ENCODE measurements at regions not wholly inside any gene's neighbourhood (a gene's known extent, or its start where the extent isn't known, plus 50 kb on each side); places are given as distances from the start of the nearest gene placed in this dataset.

DNA sequence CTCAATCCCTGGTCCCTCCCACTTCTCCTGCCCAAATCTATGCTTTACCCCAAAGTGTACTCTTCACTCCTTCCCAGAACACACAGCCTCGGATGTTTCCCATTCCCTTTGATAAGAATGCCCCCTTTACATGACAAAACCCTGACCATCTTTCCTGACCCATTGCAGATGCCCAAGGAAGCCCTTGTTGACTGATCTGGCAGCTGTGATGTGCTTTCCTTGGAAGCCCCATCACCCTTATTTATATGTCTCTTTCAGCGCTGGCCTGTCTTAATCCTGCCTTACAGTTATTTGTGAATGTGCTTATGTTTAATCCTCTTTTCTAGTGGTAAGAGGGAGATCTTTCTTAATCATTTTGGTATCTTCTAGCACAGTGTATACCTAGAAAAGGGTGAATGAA lies 523.1 kb downstream of the CD83 start:
- TF ChIP-seq, protein P1, sequence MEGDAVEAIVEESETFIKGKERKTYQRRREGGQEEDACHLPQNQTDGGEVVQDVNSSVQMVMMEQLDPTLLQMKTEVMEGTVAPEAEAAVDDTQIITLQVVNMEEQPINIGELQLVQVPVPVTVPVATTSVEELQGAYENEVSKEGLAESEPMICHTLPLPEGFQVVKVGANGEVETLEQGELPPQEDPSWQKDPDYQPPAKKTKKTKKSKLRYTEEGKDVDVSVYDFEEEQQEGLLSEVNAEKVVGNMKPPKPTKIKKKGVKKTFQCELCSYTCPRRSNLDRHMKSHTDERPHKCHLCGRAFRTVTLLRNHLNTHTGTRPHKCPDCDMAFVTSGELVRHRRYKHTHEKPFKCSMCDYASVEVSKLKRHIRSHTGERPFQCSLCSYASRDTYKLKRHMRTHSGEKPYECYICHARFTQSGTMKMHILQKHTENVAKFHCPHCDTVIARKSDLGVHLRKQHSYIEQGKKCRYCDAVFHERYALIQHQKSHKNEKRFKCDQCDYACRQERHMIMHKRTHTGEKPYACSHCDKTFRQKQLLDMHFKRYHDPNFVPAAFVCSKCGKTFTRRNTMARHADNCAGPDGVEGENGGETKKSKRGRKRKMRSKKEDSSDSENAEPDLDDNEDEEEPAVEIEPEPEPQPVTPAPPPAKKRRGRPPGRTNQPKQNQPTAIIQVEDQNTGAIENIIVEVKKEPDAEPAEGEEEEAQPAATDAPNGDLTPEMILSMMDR (IDR thresholded peaks at IDR 0.05): no peak

DNA sequence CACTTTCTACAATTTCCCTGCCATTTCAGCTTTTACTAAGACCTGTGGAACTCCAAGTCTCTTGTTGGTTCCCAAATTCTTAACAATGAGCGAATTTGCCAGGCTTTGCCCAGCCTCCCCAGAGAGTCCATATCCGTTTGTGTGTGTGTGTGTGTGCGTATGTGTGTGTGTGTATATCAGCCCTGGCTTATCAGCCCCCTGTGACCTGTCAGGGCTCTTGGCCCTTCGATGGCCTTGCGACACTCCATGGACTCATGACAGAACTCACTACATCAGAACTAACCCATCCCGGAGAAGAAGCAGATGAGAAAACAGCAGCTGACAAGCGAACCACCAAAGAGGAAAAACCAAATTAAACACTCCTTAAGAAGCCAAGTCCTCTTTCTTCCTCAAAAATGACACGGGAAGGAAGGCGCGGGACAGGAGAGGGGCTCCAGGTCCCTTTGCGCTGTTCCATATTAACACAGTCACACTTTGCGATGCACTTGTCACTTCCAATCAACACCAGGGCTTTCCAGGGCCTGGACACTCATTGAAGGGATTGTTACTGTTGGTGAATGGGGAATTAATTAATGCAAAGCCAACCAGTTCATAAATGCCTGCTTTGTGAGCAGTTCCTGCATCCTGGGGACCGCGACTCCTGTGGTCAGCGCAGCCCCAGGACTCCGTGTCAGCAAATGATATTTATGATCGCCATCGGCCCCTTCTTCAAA lies 524.0 kb downstream of the CD83 start:
- TF ChIP-seq, protein P1 (IDR thresholded peaks at IDR 0.05): no peak

DNA sequence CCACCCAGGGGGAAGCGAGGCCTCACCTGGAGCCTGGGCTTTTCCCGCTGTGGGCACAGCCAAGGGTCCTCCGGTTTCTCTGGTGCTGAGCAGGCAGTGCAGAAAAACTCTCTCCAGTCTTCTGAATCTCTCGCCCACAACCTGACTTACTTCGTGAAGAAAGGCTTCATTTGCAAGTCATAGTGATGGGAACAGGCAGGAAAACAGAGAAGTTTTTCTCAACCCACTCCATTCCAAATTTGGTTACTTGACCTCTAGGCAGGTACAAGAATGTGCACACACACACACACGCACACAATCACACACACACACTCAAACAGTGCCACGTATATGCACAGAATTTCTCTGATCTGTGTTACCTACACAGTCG lies 524.5 kb downstream of the CD83 start:
- TF ChIP-seq, protein P1 (IDR thresholded peaks at IDR 0.05): no peak

DNA sequence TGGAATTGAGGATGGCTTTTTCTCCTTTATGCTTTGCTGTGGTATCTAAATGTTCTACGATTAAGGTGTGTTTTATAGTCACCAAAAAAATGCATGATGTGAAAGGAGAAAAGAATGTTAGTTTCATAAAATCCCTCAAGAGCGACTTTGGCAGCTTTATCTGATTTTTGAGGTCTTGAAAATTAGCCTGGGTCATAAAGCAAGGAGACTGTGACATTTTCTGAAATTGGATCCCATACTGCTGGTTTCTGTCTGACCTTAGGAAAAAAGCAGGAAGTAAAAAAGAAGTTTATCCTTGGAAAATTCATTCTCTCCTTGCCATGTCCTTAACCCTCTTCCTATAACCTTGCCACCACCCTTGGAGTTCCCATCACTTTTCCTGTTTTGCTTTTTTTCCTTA lies 525.3 kb downstream of the CD83 start:
- TF ChIP-seq, protein P1 (IDR thresholded peaks at IDR 0.05): no peak

DNA sequence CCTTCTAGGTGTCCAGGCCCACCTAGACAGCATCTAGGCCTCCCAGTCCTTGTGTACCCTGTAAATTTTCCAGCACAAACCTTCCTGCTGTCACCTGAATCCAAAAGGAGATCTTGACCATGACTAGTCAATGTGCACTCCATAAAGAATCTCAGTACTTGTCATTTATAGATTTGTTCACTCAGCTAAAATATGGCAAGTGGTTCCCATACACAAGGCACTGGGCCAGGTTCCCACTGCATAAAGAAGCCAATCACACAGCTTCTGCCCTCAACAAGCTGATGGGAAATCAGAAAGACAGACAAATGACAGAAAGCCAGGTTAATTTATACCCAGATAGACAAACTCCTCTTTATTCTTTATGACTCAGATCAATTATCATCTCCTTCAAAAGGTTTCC lies 526.8 kb downstream of the CD83 start:
- TF ChIP-seq, protein P1 (IDR thresholded peaks at IDR 0.05): no peak

DNA sequence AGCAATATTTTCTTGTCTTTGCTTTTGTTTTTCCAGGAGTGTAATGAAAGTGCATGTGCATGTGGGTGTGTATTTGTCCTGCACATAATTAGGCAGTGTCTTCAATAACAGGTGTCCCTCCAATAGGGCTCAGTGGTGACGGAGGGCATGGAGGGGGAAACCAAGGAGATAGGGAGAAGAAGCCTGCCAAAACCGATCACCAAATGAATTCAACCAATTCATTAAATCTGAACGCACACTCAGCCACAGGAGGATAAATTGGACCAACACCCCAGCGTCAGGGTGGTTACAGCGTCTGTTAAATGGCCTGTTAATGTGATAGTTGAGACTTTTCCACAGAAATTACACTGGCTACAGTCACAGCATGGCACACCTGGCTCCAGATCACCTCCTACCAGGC lies 527.6 kb downstream of the CD83 start:
- TF ChIP-seq, protein P1 (IDR thresholded peaks at IDR 0.05): no peak

DNA sequence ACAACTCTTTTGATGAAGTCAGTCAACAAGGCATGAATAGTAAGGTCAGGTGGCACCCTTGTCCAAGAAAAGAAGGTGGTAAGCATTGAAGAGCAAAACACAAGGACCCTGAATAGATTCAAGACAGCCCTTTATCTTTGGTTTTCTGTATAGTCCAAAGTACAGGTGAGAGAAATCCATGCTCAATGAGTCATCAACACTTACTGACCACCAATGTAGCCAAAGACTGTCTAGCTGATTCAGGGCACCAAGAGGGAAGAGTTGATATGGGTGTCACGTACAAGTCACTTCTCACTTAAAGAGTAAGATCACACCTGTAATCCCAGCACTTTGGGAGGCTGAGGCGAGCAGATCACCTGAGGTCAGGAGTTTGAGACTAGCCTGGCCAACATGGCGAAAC lies 528.3 kb downstream of the CD83 start:
- TF ChIP-seq, protein P1 (IDR thresholded peaks at IDR 0.05): no peak

DNA sequence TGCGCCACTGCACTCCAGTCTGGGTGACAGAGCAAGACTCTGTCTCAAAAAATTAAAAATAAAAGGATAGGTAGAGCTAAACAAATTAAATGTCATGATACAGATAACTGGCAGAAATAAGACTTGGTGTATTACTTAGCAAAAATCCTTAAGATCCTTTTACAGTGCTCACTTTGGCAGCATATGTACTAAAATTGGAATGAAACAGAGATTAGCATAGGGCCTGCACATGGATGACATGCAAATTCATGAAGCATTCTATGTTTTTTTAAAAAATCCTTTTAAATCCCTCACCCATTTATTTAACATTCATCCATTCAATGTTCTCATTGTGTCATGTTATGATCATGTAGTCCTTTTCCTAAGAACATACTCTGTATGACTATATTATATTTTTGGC lies 528.8 kb downstream of the CD83 start:
- TF ChIP-seq, protein P1 (IDR thresholded peaks at IDR 0.05): no peak
